GM12875 (cell line): ENCODE measurements at regions not wholly inside any gene's neighbourhood (a gene's known extent, or its start where the extent isn't known, plus 50 kb on each side); places are given as distances from the start of the nearest gene placed in this dataset.

Source experiments
- H3K4me3 ChIP-seq: one replicate; pipeline ENCODE4 v1.5.1; 2011; ENCODE audit warnings: low read depth, low read length, control low read depth
- CTCF ChIP-seq: IDR thresholded peaks from 2 replicates; pipeline ENCODE4 v1.5.1; 2011; ENCODE audit warnings: low read depth, mild to moderate bottlenecking, control low read depth, inconsistent platforms, low read length, moderate library complexity, borderline replicate concordance; ENCODE audit not compliant: insufficient read depth

GRCh38 chr5:107056278-107056677, 614.5 kb downstream of the EFNA5 start:
- no peak overlapping the region for H3K4me3 ChIP-seq
- TF ChIP-seq CTCF, result no peak

- TF ChIP-seq CTCF, result no peak
- H3K4me3 ChIP-seq, result no peak overlapping the region
Observed at GRCh38 chr5:107047048-107047447, 623.7 kb downstream of the EFNA5 start.

- H3K4me3 ChIP-seq, result no peak overlapping the region
- no peak for TF ChIP-seq CTCF
Observed at GRCh38 chr5:107043665-107044064, 627.1 kb downstream of the EFNA5 start.

GRCh38 chr5:107040907-107041306, 629.8 kb downstream of the EFNA5 start:
- no peak for TF ChIP-seq CTCF
- no peak overlapping the region for H3K4me3 ChIP-seq

GRCh38 chr5:107032629-107033028, 638.1 kb downstream of the EFNA5 start:
- H3K4me3 ChIP-seq, result no peak overlapping the region
- TF ChIP-seq CTCF, result no peak

GRCh38 chr5:107028938-107029337, 641.8 kb downstream of the EFNA5 start:
- H3K4me3 ChIP-seq, result no peak overlapping the region
- no peak for TF ChIP-seq CTCF

GRCh38 chr5:107025712-107026497, 644.8 kb downstream of the EFNA5 start:
- TF ChIP-seq CTCF, result no peak
- no peak overlapping the region for H3K4me3 ChIP-seq
